ENCODE measurements at regions not wholly inside any gene's neighbourhood (a gene's known extent, or its start where the extent isn't known, plus 50 kb on each side); places are given as distances from the start of the nearest gene placed in this dataset.

- DNase-seq: no peak
Observed at GRCh38 chr5:4772591-4772990, 367.5 kb upstream of the ADAMTS16 start.

GRCh38 chr5:4773827-4774317 lies 366.3 kb upstream of the ADAMTS16 start:
- no peak for DNase-seq

GRCh38 chr5:4777435-4777834 lies 362.7 kb upstream of the ADAMTS16 start:
- no peak for DNase-seq

DNA sequence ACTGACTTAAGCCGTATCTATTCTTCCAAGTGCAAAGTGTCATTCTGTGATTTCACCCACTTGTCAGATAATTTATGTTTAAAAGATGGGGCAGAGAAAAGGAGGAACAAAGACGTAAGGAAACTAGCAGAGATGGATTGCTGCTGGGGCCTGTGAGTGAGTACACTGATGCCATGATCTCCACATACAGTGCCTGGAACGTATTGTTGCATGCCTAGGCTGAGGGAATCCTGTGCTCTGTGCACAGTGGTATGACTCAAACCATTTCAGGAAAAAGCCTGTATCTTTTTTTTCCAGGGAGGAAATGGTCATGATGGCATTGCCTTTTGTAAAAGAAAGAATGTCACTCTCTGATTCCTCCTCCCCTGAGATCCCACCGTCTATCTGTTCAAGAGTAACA lies 359.5 kb upstream of the ADAMTS16 start:
- no peak for DNase-seq

- no peak for DNase-seq
Observed at GRCh38 chr5:4781299-4781698, 358.8 kb upstream of the ADAMTS16 start.

DNA sequence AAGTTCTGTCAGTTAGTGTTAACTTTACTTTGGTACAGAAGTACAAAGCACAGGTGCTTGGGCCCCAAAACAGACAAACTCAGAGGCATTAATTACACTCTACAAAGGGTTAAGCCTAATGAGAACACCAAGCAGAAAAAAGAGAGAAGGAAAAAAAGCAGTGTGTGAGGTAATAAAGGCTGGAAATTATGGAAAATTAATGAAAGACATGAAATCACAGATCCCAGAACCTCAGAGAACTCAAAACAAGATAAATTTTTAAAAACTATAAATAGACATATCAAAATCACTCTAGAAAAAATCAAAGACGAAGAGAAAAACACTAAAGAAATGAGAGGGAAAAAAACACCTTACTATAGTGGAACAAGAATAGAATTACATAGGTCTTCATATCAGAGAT lies 354.2 kb upstream of the ADAMTS16 start:
- DNase-seq: no peak

DNA sequence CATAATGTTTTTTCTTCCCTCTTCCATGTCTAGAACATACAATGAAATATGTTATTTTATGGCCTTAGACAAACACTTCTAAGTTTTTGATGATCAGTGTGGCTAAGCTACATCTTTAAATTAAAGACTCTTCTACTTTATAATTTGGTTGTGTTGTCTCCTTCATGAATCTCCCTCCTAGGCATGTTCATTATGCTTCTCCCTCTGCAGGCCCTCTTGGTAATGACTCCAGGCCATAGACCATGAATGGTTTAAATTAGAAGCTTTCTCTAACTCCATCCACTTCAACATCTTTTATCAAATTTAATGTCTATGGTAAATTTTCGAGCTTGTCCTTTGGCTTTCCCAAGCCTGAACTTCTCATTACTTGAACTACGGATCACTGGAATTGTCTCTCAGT lies 342.7 kb upstream of the ADAMTS16 start:
- DNase-seq: no peak

- DNase-seq: no peak
Observed at GRCh38 chr5:4802044-4802443, 338.1 kb upstream of the ADAMTS16 start.

- no peak for DNase-seq
Observed at GRCh38 chr5:4804691-4805360, 335.3 kb upstream of the ADAMTS16 start.

DNA sequence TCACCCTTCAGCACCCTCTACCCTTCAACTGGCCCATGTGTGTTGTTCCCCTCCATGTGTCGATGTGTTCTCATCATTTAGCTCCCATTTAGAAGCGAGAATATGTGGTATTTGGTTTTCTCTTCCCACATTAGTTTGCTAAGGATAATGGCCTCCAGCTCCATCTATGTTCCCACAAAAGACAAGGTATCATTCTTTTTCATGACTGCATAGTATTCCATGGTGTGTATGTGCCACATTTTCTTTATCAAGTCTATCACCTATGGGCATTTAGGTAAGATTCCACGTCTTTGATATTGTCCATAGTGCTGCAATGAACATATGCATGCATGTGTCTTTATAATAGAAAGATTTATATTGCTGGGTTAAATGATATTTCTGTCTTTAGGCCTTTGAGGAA lies 325.1 kb upstream of the ADAMTS16 start:
- no peak for DNase-seq

DNA sequence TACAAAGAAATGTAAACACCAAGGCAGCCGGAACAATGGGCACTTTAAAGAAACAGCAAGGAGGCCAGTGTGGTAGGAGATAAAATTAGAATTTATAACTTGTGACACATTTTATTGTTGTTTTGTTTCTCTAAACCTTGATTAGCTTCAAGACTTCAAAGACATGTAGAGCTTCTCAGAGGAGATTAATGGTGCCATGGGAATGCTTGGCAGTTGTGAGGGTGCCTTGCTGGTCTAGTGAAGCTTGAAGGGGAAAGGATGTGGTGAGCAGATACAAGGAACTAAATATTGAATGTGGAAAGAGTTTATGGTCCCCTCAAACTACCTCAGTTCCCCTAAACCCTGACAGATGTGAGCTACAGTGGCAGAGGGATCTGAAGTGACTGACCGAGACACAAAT lies 322.4 kb upstream of the ADAMTS16 start:
- DNase-seq: no peak

- DNase-seq: no peak
Observed at GRCh38 chr5:4831325-4831724, 308.8 kb upstream of the ADAMTS16 start.

DNA sequence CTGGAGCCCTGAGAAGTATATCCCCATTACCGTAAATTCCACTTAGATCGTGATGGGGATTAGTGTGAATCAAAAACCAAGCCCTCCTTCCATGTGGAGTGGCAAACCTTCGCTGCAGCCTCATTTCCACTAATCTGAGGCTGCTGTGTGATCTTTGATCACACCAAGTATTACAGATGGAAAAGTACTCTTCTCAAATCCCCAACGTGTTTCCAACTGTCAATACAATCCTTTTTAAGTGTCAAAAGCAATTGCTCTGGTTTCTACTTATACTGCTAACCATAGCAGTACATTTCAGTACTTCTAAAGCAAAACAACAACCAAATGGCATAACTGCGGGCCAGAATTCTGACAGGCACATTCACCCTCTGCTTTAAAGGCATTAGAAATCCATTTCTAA lies 307.7 kb upstream of the ADAMTS16 start:
- DNase-seq: no peak

DNA sequence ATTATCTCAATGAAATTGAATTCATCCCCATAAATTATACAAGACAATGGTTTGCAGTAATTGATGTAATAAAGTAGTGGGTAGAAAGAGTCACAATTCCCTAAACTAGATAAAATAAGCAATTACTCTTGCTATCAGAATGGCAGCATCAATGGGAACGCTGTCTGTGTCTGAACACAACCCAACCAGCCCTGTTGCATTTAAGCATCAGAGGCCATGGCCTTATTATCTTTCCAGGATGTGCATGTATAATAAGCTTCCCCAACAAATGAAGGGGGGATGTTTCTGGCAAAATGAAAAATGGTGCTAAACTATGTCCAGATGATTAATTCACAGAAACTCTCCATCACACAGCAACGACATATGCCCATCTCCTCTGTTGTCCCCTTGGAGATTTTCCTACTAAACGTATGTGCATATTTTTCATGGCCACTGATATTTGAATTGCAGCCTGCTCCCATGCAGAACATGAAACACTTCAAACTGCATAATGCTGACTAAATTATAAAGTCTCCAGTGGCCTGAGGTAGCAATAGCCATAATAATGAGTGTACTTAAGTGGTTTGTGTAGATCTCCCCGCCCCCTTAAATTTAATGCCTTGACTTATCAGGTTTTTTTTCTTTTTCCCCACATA lies 306.9 kb upstream of the ADAMTS16 start:
- DNase-seq: no peak

- DNase-seq: no peak
Observed at GRCh38 chr5:4837489-4838058, 302.6 kb upstream of the ADAMTS16 start.

DNA sequence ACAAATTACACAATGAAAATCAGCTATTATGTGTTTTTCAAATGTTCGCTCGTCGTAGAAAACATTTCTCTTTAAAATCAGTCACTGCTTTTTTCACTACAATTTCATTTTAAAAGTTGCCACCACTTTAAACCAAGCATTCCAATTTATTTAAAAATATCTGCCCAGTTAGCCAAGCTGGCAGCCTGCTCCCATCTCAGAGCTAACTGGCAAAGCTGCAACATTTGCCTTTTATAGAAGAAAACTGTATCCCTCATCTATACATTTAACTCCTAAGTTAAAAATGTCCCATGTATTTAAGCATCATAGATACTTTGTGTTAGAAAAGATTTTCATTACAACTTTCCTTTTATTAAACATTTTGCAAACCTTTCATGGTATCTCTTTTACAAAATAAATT lies 294.9 kb upstream of the ADAMTS16 start:
- DNase-seq: no peak

DNA sequence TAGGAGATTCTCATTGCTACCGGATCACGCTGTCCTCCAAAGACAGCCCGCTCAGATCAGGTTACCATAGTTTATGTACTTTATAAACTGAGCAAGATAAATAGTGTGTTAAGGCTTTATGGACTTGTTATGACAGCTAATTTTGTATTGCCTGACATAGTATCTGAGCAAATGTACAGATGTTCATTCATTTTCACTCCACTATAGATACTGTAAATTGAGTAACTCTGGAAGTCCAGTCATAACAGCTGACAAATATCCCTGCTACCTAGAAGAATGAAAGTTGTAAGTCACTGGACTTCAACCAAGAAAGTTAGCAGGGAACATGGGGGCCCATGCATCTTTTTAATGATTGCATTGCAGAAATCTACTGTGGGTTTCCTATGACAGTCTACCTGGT lies 292.4 kb upstream of the ADAMTS16 start:
- no peak for DNase-seq

DNA sequence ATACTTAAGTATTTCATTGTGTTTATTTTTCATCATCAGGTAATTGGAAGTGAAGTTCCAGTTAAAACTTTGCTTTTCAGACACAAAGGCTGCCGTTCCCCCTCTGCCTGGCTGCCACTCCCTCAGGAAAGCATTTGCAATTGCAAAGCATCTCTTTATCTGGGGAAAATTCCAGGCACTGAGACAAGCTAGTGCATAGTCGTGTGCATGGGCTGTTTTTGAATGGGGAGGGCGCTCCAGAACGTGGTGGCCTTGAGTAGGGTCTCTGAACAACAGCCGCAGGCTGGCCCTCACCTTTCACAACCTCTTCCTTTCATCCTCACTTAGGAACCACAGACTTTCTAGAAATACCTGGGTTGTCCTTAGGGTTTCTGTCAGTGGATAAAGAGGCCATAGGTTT lies 285.1 kb upstream of the ADAMTS16 start:
- no peak for DNase-seq

DNA sequence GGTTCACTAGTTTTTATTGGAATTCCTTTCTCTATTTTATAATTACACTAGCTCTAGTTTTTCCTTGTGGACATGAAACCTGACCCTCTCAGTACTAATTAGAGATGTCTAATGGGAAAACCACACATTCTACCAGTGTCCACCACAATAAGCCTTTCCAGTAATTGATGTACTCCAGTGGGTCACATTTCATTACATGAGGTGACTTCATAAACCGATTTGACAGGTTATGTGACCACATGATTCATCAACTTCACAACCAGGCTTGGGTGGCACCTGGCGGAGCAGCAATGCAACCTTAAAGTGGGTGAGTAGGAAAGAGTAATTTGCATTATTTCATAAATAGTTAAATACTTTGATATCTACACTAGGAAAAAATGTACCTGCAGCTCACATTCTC lies 284.2 kb upstream of the ADAMTS16 start:
- DNase-seq: no peak

DNA sequence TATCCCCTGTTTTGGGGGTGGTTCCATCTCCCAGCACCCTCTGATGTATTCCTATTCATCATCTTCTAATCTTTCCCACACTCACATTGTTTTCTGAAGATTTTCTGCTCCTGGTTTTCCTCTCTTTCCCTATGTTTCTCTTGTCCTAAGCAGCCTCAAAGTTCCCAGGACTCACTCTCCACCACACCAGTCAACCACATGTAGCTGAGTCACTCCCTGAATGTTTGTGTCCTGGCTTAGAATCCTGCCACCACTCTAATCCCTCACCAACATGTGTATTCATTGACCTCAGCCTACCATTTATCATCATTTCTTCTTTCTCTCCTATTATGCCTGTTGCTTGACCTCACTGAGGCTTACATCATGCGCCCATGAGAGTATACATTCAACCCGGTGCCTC lies 282.4 kb upstream of the ADAMTS16 start:
- DNase-seq: no peak

- DNase-seq: no peak
Observed at GRCh38 chr5:4859500-4860235, 280.5 kb upstream of the ADAMTS16 start.

DNA sequence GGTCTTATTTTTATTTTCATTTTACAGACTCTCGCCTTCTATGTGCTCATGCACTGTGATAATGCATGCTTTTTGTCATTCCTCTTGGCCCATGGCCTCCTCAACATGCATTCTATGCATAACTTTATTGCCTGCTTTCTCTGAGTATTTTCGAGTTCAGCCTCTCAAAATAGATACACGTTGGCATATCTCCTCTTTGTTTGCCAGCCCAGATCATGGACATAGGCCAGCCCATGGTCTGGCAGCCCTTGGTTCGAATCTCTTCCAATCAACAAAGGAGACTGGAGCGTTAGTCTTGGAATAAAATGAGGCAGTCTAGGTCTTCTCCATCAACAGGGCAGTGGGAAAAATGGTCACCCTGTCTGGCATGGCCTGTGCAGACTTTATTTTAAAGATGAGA lies 279.5 kb upstream of the ADAMTS16 start:
- DNase-seq: no peak

- DNase-seq: peak; percentile 27
Observed at GRCh38 chr5:4862500-4862899, 277.6 kb upstream of the ADAMTS16 start.

DNA sequence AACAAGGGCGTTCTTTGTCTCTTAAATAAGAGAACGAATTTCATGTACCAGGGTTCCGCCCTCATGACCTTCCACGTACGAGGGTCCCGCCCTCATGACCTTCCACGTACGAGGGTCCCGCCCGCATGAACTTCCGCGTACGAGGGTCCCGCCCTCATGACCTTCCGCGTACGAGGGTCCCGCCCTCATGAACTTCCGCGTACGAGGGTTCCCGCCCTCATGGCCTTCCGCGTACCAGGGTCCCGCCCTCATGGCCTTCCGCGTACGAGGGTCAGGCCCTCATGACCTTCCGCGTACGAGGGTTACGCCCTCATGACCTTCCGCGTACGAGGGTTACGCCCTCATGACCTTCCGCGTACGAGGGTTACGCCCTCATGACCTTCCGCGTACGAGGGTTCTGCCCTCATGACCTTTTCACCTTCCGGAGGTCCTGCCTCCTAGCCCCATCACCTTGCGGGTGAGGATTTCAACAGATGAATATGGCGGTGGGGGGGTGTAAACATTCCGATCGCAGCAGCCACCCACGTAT lies 273.9 kb upstream of the ADAMTS16 start:
- no peak for DNase-seq
